ENCODE measurements at regions not wholly inside any gene's neighbourhood (a gene's known extent, or its start where the extent isn't known, plus 50 kb on each side); places are given as distances from the start of the nearest gene placed in this dataset.

DNA sequence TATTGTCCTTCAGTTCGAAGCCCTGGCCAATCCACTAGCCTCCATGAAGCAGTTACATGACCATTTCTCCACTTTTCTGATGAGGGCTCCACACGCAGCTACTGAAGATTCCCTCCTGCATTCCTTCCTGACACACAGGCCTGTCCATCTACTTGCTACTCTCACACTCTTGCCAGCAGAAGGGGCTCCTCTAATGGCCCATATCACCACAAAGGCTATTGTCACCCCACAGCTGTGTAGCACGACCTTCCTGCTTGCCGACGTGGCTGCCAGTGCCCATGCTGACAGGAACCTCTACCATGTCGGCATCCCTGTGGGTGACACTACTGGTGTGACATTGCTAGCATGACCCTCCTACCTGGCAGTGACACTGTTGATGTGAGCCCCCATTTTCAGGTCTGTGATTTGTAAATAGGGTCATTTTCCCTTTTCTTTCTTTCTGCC, 1528.6 kb upstream of the TPTE start:
- Histone ChIP-seq H4K20me1 (replicated peaks in 1 of 2; ENCODE audit: control insufficient read depth in 1 of 2, insufficient read depth in 2 of 2, low read length in 2 of 2) (no peaks in the 10 kb centered on the region), H3K36me3 (ENCODE audit: control insufficient read depth in 2 of 4, insufficient read depth in 4 of 4, low read length in 3 of 4) (no peaks in the 10 kb centered on the region), H3K23me2 (ENCODE audit: low read depth, low read length) (no peaks in the 10 kb centered on the region), H2AK5ac (ENCODE audit: low read depth, low read length) (no peak overlapping the region), H3K14ac (ENCODE audit: insufficient read length) (no peak overlapping the region), H3K9ac (replicated peaks in 1 of 4; ENCODE audit: extremely low read depth in 1 of 4, low read depth in 3 of 4, low read length in 3 of 4) (no peak overlapping the region), H3K79me2 (ENCODE audit: control insufficient read depth in 1 of 2, insufficient read depth in 2 of 2, low read length in 2 of 2) (no peaks in the 10 kb centered on the region), H3K27me3 (replicated peaks in 1 of 4; ENCODE audit: control insufficient read depth in 3 of 4, extremely low read depth in 1 of 4, insufficient read depth in 3 of 4, low read length in 3 of 4) (no peaks in the 10 kb centered on the region), H2BK5ac (ENCODE audit: low read depth, low read length) (no peak overlapping the region), H2BK120ac (replicated peaks; ENCODE audit: low read depth, low read length) (no peak overlapping the region), H2AFZ (ENCODE audit: low read length) (no peak overlapping the region), H3K23ac (ENCODE audit: insufficient read length) (no peak overlapping the region), H2BK12ac (ENCODE audit: low read depth, low read length) (no peak overlapping the region), H3K79me1 (ENCODE audit: low read depth, low read length) (no peaks in the 10 kb centered on the region), H3K4me2 (ENCODE audit: insufficient read depth in 1 of 2, low read depth in 2 of 2, low read length in 2 of 2) (no peak overlapping the region), H3K56ac (replicated peaks; ENCODE audit: insufficient read length, low read depth, low read length) (no peak overlapping the region), H3K27ac (ENCODE audit: low read depth, low read length) (no peak overlapping the region), H3K4me1 (replicated peaks in 1 of 4; ENCODE audit: control insufficient read depth in 3 of 4, insufficient read depth in 4 of 4, low read length in 3 of 4) (no peaks in the 10 kb centered on the region), H3K4me3 (ENCODE audit: extremely low read depth in 1 of 4, insufficient read depth in 2 of 4, low read depth in 3 of 4, low read length in 4 of 4) (no peak overlapping the region), H2BK20ac (ENCODE audit: low read length) (no peak overlapping the region), H4K5ac (ENCODE audit: insufficient read length, low read depth, low read length) (no peak overlapping the region), H3K18ac (ENCODE audit: extremely low read depth, low read length) (no peak overlapping the region), H4K8ac (ENCODE audit: extremely low read depth, insufficient read depth, low read length) (no peak overlapping the region), H3K9me3 (ENCODE audit: insufficient read depth in 2 of 2, low read depth in 1 of 2, low read length in 1 of 2) (peaks cover 83 to 91% of the 10 kb centered on the region in 2 experiments), H3K4ac (replicated peaks; ENCODE audit: insufficient read length, low read depth, low read length) (no peak overlapping the region), H2BK15ac (ENCODE audit: low read length) (no peak overlapping the region), H4K91ac (replicated peaks; ENCODE audit: insufficient read length, low read length) (no peak overlapping the region)
- DNase-seq (ENCODE audit: low read depth in 1 of 2, low spot score in 2 of 2) = no peak
- no peak for TF ChIP-seq CBX5 (IDR thresholded peaks at IDR 0.05; ENCODE audit: low read depth, low read length)
- TF ChIP-seq TEAD4 (IDR thresholded peaks at IDR 0.05; ENCODE audit: low read depth, low read length) = no peak
- no peak for TF ChIP-seq SUZ12 (IDR thresholded peaks at IDR 0.05; ENCODE audit: low read length)
- TF ChIP-seq KDM5A (IDR thresholded peaks at IDR 0.05; ENCODE audit: low read length) = no peak
- no peak for TF ChIP-seq TCF12 (IDR thresholded peaks at IDR 0.05; ENCODE audit: low read depth, low read length)
- TF ChIP-seq HDAC6 (IDR thresholded peaks at IDR 0.05; ENCODE audit: low read depth, low read length) = no peak
- no peak for TF ChIP-seq RXRA (IDR thresholded peaks at IDR 0.05; ENCODE audit: insufficient read depth, low read depth, low read length)
- TF ChIP-seq, protein P1, sequence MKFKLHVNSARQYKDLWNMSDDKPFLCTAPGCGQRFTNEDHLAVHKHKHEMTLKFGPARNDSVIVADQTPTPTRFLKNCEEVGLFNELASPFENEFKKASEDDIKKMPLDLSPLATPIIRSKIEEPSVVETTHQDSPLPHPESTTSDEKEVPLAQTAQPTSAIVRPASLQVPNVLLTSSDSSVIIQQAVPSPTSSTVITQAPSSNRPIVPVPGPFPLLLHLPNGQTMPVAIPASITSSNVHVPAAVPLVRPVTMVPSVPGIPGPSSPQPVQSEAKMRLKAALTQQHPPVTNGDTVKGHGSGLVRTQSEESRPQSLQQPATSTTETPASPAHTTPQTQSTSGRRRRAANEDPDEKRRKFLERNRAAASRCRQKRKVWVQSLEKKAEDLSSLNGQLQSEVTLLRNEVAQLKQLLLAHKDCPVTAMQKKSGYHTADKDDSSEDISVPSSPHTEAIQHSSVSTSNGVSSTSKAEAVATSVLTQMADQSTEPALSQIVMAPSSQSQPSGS (IDR thresholded peaks at IDR 0.05; ENCODE audit: low read length) = no peak
- no peak for TF ChIP-seq CTBP2 (IDR thresholded peaks at IDR 0.05; ENCODE audit: borderline replicate concordance, insufficient read depth, insufficient read length, low read length)
- TF ChIP-seq RNF2 (IDR thresholded peaks at IDR 0.05; ENCODE audit: borderline replicate concordance, low read depth, low read length, missing control alignments, poor library complexity, severe bottlenecking) = no peak
- ChIA-PET CTCF (ENCODE audit: partially characterized antibody) (interaction anchor here (0.6 to 0.9 kb wide), 2 partner anchors 16 to 32 kb away, joined by 3 read pairs; no protein-coding TSS in a partner anchor), POLR2A (ENCODE audit: partially characterized antibody) (no interaction called here)
- WGBS, 2 experiments (ENCODE audit: extremely low coverage in 1 of 2, insufficient coverage in 1 of 2, insufficient read length in 1 of 2, insufficient replicate concordance in 2 of 2, low coverage in 1 of 2, low lambda C conversion rate in 2 of 2, missing lambda C conversion rate in 1 of 2) = 62% methylated on average over 6 of the region's 6 CpGs; no CpG with 5 or more reads in 1 of the 2 experiments
- no peak for FAIRE-seq

Measured in H1 (cell line).